ENCODE measurements at regions not wholly inside any gene's neighbourhood (a gene's known extent, or its start where the extent isn't known, plus 50 kb on each side); places are given as distances from the start of the nearest gene placed in this dataset.

DNA sequence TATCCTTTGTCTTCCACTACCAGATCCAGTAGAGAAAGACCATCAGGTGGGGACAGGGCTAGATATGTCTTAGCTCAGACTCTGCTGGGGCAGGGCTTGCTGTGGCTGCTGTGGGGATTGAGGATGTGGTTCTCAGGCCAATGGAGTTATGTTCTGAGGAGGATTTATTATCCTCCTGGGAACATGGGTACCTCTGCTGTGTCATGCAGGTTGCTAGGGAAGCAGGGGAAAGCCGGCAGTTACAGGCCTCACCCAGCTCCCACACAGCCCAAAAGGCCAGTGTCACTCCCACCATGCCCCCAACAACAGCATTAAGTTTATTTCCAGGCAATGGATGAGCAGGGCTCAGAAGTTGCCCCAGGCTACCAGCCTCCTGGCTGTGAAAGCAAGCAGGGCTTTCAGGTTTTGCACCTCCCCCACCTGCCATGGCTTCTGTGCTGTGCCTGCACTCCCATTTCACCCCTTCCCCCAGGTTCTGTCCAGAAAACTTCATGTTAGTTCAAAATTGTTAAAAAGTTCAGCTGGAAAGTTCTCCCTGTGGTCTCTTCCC lies 879.9 kb downstream of the ARAP2 start:
- TF ChIP-seq, protein P1, sequence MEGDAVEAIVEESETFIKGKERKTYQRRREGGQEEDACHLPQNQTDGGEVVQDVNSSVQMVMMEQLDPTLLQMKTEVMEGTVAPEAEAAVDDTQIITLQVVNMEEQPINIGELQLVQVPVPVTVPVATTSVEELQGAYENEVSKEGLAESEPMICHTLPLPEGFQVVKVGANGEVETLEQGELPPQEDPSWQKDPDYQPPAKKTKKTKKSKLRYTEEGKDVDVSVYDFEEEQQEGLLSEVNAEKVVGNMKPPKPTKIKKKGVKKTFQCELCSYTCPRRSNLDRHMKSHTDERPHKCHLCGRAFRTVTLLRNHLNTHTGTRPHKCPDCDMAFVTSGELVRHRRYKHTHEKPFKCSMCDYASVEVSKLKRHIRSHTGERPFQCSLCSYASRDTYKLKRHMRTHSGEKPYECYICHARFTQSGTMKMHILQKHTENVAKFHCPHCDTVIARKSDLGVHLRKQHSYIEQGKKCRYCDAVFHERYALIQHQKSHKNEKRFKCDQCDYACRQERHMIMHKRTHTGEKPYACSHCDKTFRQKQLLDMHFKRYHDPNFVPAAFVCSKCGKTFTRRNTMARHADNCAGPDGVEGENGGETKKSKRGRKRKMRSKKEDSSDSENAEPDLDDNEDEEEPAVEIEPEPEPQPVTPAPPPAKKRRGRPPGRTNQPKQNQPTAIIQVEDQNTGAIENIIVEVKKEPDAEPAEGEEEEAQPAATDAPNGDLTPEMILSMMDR (conservative IDR thresholded peaks at IDR 0.05 in 1 of 2, IDR thresholded peaks at IDR 0.05 in 1 of 2; ENCODE audit: low read depth in 1 of 2, low read length in 2 of 2), result no peak
- no peak for TF ChIP-seq EZH2 (IDR thresholded peaks at IDR 0.05; ENCODE audit: low read length, missing control alignments)

All from fibroblast of lung (primary cell).